Liver (tissue), 3 donors: ENCODE measurements at regions not wholly inside any gene's neighbourhood (a gene's known extent, or its start where the extent isn't known, plus 50 kb on each side); places are given as distances from the start of the nearest gene placed in this dataset.

ENCODE experiments used
- CTCF ChIP-seq: fragments of 150-350 bp; IDR thresholded peaks from 2 replicates; pipeline ENCODE4 v1.5.1; 2017; ENCODE audit warnings: improper control_type of control experiment, low read depth, low read length; ENCODE audit not compliant: missing input control
- EGR1 ChIP-seq, 2 donors: IDR thresholded peaks; 2 replicates each; pipeline ENCODE4 v1.6.1; 2016 to 2018; ENCODE audit warnings: antibody characterized with exemption in 2 of 2, low read depth in 2 of 2
- GABPA ChIP-seq, 2 donors: IDR thresholded peaks in 1 of 2; conservative IDR thresholded peaks in 1 of 2; 2 replicates each; pipeline ENCODE4 v1.6.1; 2016; ENCODE audit warnings: antibody characterized with exemption in 2 of 2, mild to moderate bottlenecking in 1 of 2, moderate library complexity in 1 of 2
- SP1 ChIP-seq: IDR thresholded peaks from 2 replicates; pipeline ENCODE4 v1.6.1; 2018; ENCODE audit warnings: antibody characterized with exemption, mild to moderate bottlenecking
- TAF1 ChIP-seq: conservative IDR thresholded peaks from 2 replicates; pipeline ENCODE4 v1.6.1; 2016; ENCODE audit warnings: antibody characterized with exemption, mild to moderate bottlenecking
- YY1 ChIP-seq: IDR thresholded peaks from 2 replicates; pipeline ENCODE4 v1.6.1; 2016; ENCODE audit warnings: antibody characterized with exemption, mild to moderate bottlenecking
- donor health status: healthy.
- donor health status: healthy.

DNA sequence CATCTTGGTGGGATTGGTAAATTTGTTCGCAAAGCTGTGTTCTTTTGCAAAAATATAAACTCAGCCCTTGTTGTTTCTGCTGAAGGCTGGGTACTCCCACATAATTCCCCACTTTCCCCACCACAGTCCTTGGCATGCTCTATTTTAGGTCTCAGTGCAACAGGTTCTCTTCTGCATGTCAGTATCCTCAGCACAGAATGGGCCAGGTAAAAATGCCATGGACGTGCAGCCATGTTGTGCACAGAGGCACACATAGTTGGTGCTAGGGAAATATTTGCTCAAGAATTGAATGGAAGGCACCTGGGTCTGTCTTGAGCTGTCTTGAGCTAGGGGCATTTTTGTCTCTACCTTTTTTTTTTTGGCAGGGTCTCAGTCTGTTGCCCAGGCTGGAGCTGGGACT lies 87.8 kb upstream of the LHX5 start:
- no peak for TF ChIP-seq CTCF
- TF ChIP-seq YY1 = no peak
- no peak for TF ChIP-seq GABPA (IDR thresholded peaks at IDR 0.05 in 1 of 2, conservative IDR thresholded peaks at IDR 0.05 in 1 of 2)
- no peak for TF ChIP-seq EGR1 (IDR thresholded peaks at IDR 0.05; ENCODE audit: low read depth in 2 of 2)
- TF ChIP-seq SP1 = no peak
- TF ChIP-seq TAF1 = no peak
